ENCODE measurements at regions not wholly inside any gene's neighbourhood (a gene's known extent, or its start where the extent isn't known, plus 50 kb on each side); places are given as distances from the start of the nearest gene placed in this dataset.

- TF ChIP-seq CTCF (IDR thresholded peaks at IDR 0.05) (no peak), EZH2phosphoT487 (IDR thresholded peaks at IDR 0.05) (no peak), EZH2 (IDR thresholded peaks at IDR 0.05) (no peak)
These were observed 138.1 kb downstream of the TMEM167A start for GRCh38 chr5:82938901-82939725.
